PC-9 (cell line): ENCODE measurements at regions not wholly inside any gene's neighbourhood (a gene's known extent, or its start where the extent isn't known, plus 50 kb on each side); places are given as distances from the start of the nearest gene placed in this dataset.

Source experiments
- EZH2 ChIP-seq: fragments of 200-600 bp; sonication (generic); IDR thresholded peaks from 2 replicates; pipeline ENCODE4 v1.8.0; 2017; ENCODE audit warnings: antibody characterized with exemption, low read depth
- TF ChIP-seq, protein P1 (sequence below): fragments of 200-600 bp; sonication (generic); conservative IDR thresholded peaks from 2 replicates; pipeline ENCODE4 v1.6.1; 2017; ENCODE audit warnings: mixed run types, antibody characterized with exemption, mild to moderate bottlenecking, moderate library complexity

DNA sequence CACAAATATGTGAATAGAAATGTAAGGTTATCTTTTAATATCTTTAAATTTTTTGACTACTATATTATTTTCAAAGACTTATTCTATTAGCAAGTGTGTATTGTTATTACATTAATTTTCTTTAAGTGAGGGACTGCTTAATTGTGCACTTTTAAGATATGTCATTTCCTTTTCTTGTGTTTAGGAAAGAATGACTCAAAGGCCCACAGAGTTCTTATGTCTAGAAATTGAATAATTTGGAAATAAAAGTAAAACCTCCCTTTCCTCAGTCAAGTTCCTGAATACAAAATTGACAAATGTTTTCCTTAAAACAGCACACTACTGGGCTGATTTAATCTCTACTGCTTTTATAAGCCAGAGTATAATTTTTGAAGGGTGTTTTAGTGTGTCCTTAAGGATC is 169.7 kb downstream of the TMEM47 start:
- TF ChIP-seq, protein P1, sequence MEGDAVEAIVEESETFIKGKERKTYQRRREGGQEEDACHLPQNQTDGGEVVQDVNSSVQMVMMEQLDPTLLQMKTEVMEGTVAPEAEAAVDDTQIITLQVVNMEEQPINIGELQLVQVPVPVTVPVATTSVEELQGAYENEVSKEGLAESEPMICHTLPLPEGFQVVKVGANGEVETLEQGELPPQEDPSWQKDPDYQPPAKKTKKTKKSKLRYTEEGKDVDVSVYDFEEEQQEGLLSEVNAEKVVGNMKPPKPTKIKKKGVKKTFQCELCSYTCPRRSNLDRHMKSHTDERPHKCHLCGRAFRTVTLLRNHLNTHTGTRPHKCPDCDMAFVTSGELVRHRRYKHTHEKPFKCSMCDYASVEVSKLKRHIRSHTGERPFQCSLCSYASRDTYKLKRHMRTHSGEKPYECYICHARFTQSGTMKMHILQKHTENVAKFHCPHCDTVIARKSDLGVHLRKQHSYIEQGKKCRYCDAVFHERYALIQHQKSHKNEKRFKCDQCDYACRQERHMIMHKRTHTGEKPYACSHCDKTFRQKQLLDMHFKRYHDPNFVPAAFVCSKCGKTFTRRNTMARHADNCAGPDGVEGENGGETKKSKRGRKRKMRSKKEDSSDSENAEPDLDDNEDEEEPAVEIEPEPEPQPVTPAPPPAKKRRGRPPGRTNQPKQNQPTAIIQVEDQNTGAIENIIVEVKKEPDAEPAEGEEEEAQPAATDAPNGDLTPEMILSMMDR = no peak
- no peak for TF ChIP-seq EZH2
